Body of pancreas (tissue), 4 donors: ENCODE measurements at regions not wholly inside any gene's neighbourhood (a gene's known extent, or its start where the extent isn't known, plus 50 kb on each side); places are given as distances from the start of the nearest gene placed in this dataset.

ENCODE experiments used
- ATAC-seq: fragments of 150-250 bp; one replicate; pipeline ENCODE4 v1.9.1; 2016
- DNase-seq, 4 donors: peaks; one replicate each; pipeline ENCODE4 v3.0.0-alpha.2; 2019
- H3K27ac ChIP-seq, 4 donors: fragments of 200-600 bp; sonication (generic); 1 replicate in 3 of 4; 2 replicates in 1 of 4; pipeline versions ENCODE4 v1.5.1 to v1.6.1; 2016 to 2019; ENCODE audit warnings: mild to moderate bottlenecking in 1 of 4, mixed read lengths in 1 of 4, moderate library complexity in 1 of 4
- H3K27me3 ChIP-seq, 2 donors: fragments of 200-600 bp; sonication (generic); one replicate each; pipeline ENCODE4 v1.6.0; 2016; ENCODE audit warnings: mild to moderate bottlenecking in 1 of 2
- H3K36me3 ChIP-seq, 2 donors: fragments of 200-600 bp; sonication (generic); replicated peaks in 1 of 2; 2 replicates each; pipeline ENCODE4 v1.5.1; 2016; ENCODE audit warnings: low read depth in 2 of 2; ENCODE audit not compliant: insufficient read depth in 1 of 2
- H3K4me1 ChIP-seq: fragments of 200-600 bp; sonication (generic); one replicate; pipeline ENCODE4 v1.6.0; 2016
- H3K4me3 ChIP-seq, 2 donors: fragments of 200-600 bp; sonication (generic); 1 replicate in 1 of 2; 2 replicates in 1 of 2; pipeline ENCODE4 v1.5.1; 2016 to 2019
- H3K9me3 ChIP-seq, 3 donors: fragments of 200-600 bp; sonication (generic); 1 replicate in 2 of 3; 2 replicates in 1 of 3; pipeline ENCODE4 v1.5.1; 2016
- CTCF ChIP-seq, 7 experiments: fragments of 450-650 bp in 4 of 7; fragments of 200-600 bp in 3 of 7; sonication (generic) in 3 of 7; IDR thresholded peaks; one replicate each; pipeline ENCODE4 v1.5.1; 2016 to 2019; ENCODE audit warnings: antibody characterized with exemption in 7 of 7
- POLR2A ChIP-seq, 3 donors: fragments of 450-650 bp; IDR thresholded peaks; one replicate each; pipeline ENCODE4 v1.6.1; 2016; ENCODE audit warnings: antibody characterized with exemption in 3 of 3, mild to moderate bottlenecking in 2 of 3
- WGBS, 2 donors: methylation state at CpG; one replicate each; pipeline ENCODE4 v1.1.5; 2017; 5-methylcytosine and 5-hydroxymethylcytosine counted together
- intact Hi-C: fragments of 100-400 bp; cut with DNase I; formaldehyde crosslinking; loops from one replicate; pipeline ENCODE4 v1.15.1; 2023

- peak; percentile 45 for ATAC-seq
Observed at GRCh38 chr17:63349478-63350000, 96.6 kb downstream of the CYB561 start.

GRCh38 chr17:63350364-63350763 is 95.7 kb downstream of the CYB561 start:
- peak overlapping the region in 3 of 4 donors; percentile 37 to 78 (median 39) for H3K27ac ChIP-seq
- 9 to 16% methylated on average over 4 of the region's 4 CpGs for WGBS, 2 donors
- H3K36me3 ChIP-seq = no peaks in the 10 kb centered on the region
- no peaks in the 10 kb centered on the region for H3K9me3 ChIP-seq
- no peak overlapping the region for H3K4me3 ChIP-seq
- TF ChIP-seq CTCF (IDR thresholded peaks at IDR 0.05) = no peak
- no peak for TF ChIP-seq POLR2A (IDR thresholded peaks at IDR 0.05)
- no peak for DNase-seq
- no peaks in the 10 kb centered on the region for H3K27me3 ChIP-seq
- H3K4me1 ChIP-seq = peaks cover 20% of the 10 kb centered on the region
- peak; percentile 53 for ATAC-seq
- intact Hi-C loops = no loop called here

More at GRCh38 chr17:63349478-63350000, 96.6 kb downstream of the CYB561 start:
- 17 to 18% methylated on average over 3 of the region's 3 CpGs for WGBS, 2 donors
- no peaks in the 10 kb centered on the region for H3K36me3 ChIP-seq
- peak overlapping the region in 3 of 4 donors; percentile 37 to 78 (median 39) for H3K27ac ChIP-seq
- intact Hi-C loops = no loop called here
- no peak for TF ChIP-seq POLR2A (IDR thresholded peaks at IDR 0.05)
- TF ChIP-seq CTCF (IDR thresholded peaks at IDR 0.05) = no peak
- no peaks in the 10 kb centered on the region for H3K27me3 ChIP-seq
- peaks cover 20% of the 10 kb centered on the region for H3K4me1 ChIP-seq
- H3K4me3 ChIP-seq = no peak overlapping the region
- peak in 2 of 4 donors; percentile 10 to 26 for DNase-seq
- no peaks in the 10 kb centered on the region for H3K9me3 ChIP-seq

- Histone ChIP-seq H3K4me1 (peaks cover 27% of the 10 kb centered on the region), H3K27me3 (no peaks in the 10 kb centered on the region), H3K4me3 (no peak overlapping the region), H3K27ac (no peak overlapping the region), H3K36me3 (no peaks in the 10 kb centered on the region), H3K9me3 (no peaks in the 10 kb centered on the region)
- TF ChIP-seq CTCF (IDR thresholded peaks at IDR 0.05) (no peak), POLR2A (IDR thresholded peaks at IDR 0.05) (no peak)
- DNase-seq = no peak
- 48 to 63% methylated on average over 4 of the region's 4 CpGs for WGBS, 2 donors
- no peak for ATAC-seq
- intact Hi-C loops = no loop called here
Observed at GRCh38 chr17:63354256-63354655, 91.8 kb downstream of the CYB561 start.

- WGBS, 2 donors = 50 to 63% methylated on average over 1 of the region's 1 CpG
- DNase-seq = no peak
- H3K27ac ChIP-seq = no peak overlapping the region
- ATAC-seq = peak; percentile 27
- no peaks in the 10 kb centered on the region for H3K27me3 ChIP-seq
- no peak for TF ChIP-seq POLR2A (IDR thresholded peaks at IDR 0.05)
- no peak for TF ChIP-seq CTCF (IDR thresholded peaks at IDR 0.05)
- H3K9me3 ChIP-seq = no peaks in the 10 kb centered on the region
- peaks cover 9% of the 10 kb centered on the region for H3K4me1 ChIP-seq
- no peak overlapping the region for H3K4me3 ChIP-seq
- no peaks in the 10 kb centered on the region for H3K36me3 ChIP-seq
- intact Hi-C loops = no loop called here
Observed at GRCh38 chr17:63356337-63356757, 89.8 kb downstream of the CYB561 start.
